Endothelial cell of umbilical vein (primary cell): ENCODE measurements at regions not wholly inside any gene's neighbourhood (a gene's known extent, or its start where the extent isn't known, plus 50 kb on each side); places are given as distances from the start of the nearest gene placed in this dataset.

Source experiments
- BruUV-seq: library from RNA; stranded (reverse); fragments of 400-500 nt; replicated peaks from 2 replicates; lab custom pipeline; 2021; lab: Mats Ljungman, UMichigan
- CTCF ChIA-PET: fragments of 300-600, 350-600 bp; sonication (Branson Sonifier 250); formaldehyde crosslinking; loops from one replicate; lab custom pipeline; 2021; ENCODE audit warnings: antibody characterized with exemption, inconsistent platforms; lab: Charles Lee
- POLR2A ChIA-PET: fragments of 300-600, 350-600 bp; sonication (Branson Sonifier 250); formaldehyde crosslinking; loops from one replicate; lab custom pipeline; 2021; ENCODE audit warnings: antibody characterized with exemption, inconsistent platforms; lab: Charles Lee
- DNase-seq: peaks from one replicate; pipeline ENCODE4 v3.0.0-alpha.2; 2011; ENCODE audit warnings: low read depth, low spot score
- FAIRE-seq: peaks from 2 replicates; lab custom pipeline; 2011; peaks lifted over from hg19 to GRCh38; lab: Jason Lieb, UNC
- H2AFZ ChIP-seq: 2 replicates; pipeline ENCODE4 v1.6.0; 2012; ENCODE audit warnings: low read depth, low read length, control low read depth, inconsistent platforms
- H3K27ac ChIP-seq: 2 replicates; pipeline ENCODE4 v1.5.1; 2011; ENCODE audit warnings: low read depth, mild to moderate bottlenecking, control low read depth, low read length, moderate library complexity; ENCODE audit not compliant: insufficient read depth
- H3K27me3 ChIP-seq, 2 experiments: 2 replicates each; pipeline versions ENCODE4 v1.6.0 to v1.6.1; 2011; ENCODE audit warnings: low read length in 2 of 2, mixed read lengths in 1 of 2; ENCODE audit not compliant: control insufficient read depth in 2 of 2, insufficient read depth in 2 of 2
- H3K36me3 ChIP-seq, 2 experiments: 2 replicates in 1 of 2; 3 replicates in 1 of 2; pipeline ENCODE4 v1.5.1; 2011; ENCODE audit warnings: low read length in 2 of 2, mild to moderate bottlenecking in 1 of 2, moderate library complexity in 1 of 2; ENCODE audit not compliant: control insufficient read depth in 2 of 2, insufficient read depth in 2 of 2; ENCODE audit errors: extremely low read depth in 1 of 2
- H3K4me1 ChIP-seq: 3 replicates; pipeline ENCODE4 v1.5.1; 2011; ENCODE audit warnings: mild to moderate bottlenecking, low read length; ENCODE audit not compliant: control insufficient read depth, insufficient read depth; ENCODE audit errors: extremely low read depth
- H3K4me2 ChIP-seq: 2 replicates; pipeline ENCODE4 v1.6.1; 2011; ENCODE audit warnings: low read length, control low read depth, mixed read lengths; ENCODE audit not compliant: insufficient read depth
- H3K4me3 ChIP-seq, 3 experiments: fragments of 200-600 bp in 1 of 3; sonication (generic), shearing (Covaris generic) in 1 of 3; replicated peaks in 1 of 3; 2 replicates each; pipeline ENCODE4 v1.5.1; 2011 to 2016; ENCODE audit warnings: control low read depth in 3 of 3, low read length in 3 of 3, mild to moderate bottlenecking in 2 of 3, inconsistent platforms in 1 of 3, low read depth in 1 of 3, moderate library complexity in 1 of 3; ENCODE audit not compliant: insufficient read depth in 1 of 3
- H3K79me2 ChIP-seq: 2 replicates; pipeline ENCODE4 v1.6.0; 2012; ENCODE audit warnings: low read length, inconsistent platforms; ENCODE audit not compliant: control insufficient read depth, insufficient read depth
- H3K9ac ChIP-seq: replicated peaks from 2 replicates; pipeline ENCODE3; 2011; ENCODE audit warnings: low read length, control low read depth; ENCODE audit not compliant: insufficient read depth; ENCODE audit errors: extremely low read depth
- H3K9me1 ChIP-seq: replicated peaks from 3 replicates; pipeline ENCODE4 v1.6.0; 2011; ENCODE audit warnings: mild to moderate bottlenecking, low read length; ENCODE audit not compliant: control insufficient read depth, insufficient read depth; ENCODE audit errors: extremely low read depth
- H3K9me3 ChIP-seq: replicated peaks from 2 replicates; pipeline ENCODE4 v1.5.1; 2012; ENCODE audit warnings: low read length, inconsistent platforms; ENCODE audit not compliant: control insufficient read depth, insufficient read depth
- H4K20me1 ChIP-seq: replicated peaks from 2 replicates; pipeline ENCODE3; 2011; ENCODE audit warnings: mild to moderate bottlenecking, low read length; ENCODE audit not compliant: control insufficient read depth, insufficient read depth; ENCODE audit errors: extremely low read depth
- EZH2 ChIP-seq: IDR thresholded peaks from 2 replicates; pipeline ENCODE4 v1.6.1; 2012; ENCODE audit warnings: borderline replicate concordance, low read depth, mild to moderate bottlenecking, moderate library complexity, low read length, inconsistent platforms; ENCODE audit not compliant: severe bottlenecking
- FOS ChIP-seq: IDR thresholded peaks from 2 replicates; pipeline ENCODE4 v1.6.1; 2011; ENCODE audit warnings: mild to moderate bottlenecking, low read length, moderate library complexity, borderline replicate concordance; ENCODE audit not compliant: insufficient read depth
- GATA2 ChIP-seq: IDR thresholded peaks from 2 replicates; pipeline ENCODE4 v1.7.0; 2011; ENCODE audit warnings: low read depth, mild to moderate bottlenecking, moderate library complexity, mixed read lengths, low read length; ENCODE audit not compliant: insufficient read length, insufficient read depth
- JUN ChIP-seq: IDR thresholded peaks from 2 replicates; pipeline ENCODE4 v1.6.1; 2011; ENCODE audit warnings: borderline replicate concordance, low read depth; ENCODE audit not compliant: insufficient read length, insufficient read depth
- MAX ChIP-seq: IDR thresholded peaks from 2 replicates; pipeline ENCODE4 v1.6.1; 2011; ENCODE audit not compliant: insufficient read depth, insufficient read length
- MYC ChIP-seq: IDR thresholded peaks from one replicate; pipeline ENCODE4 v1.6.1; 2011; ENCODE audit warnings: mild to moderate bottlenecking, low read depth, low read length
- POLR2A ChIP-seq: IDR thresholded peaks from 2 replicates; pipeline ENCODE4 v1.6.1; 2012; ENCODE audit warnings: low read depth, mild to moderate bottlenecking, control low read depth, low read length
- POLR2AphosphoS5 ChIP-seq: IDR thresholded peaks from 2 replicates; pipeline ENCODE4 v1.6.1; 2012; ENCODE audit warnings: low read depth, mild to moderate bottlenecking, control low read depth, low read length, moderate library complexity; ENCODE audit not compliant: insufficient read depth
- dilution Hi-C: fragments of 300-500 bp; cut with MboI; formaldehyde crosslinking; loops from one replicate; pipeline ENCODE4 v1.15.0; 2019; ENCODE audit warnings: low sequenced_read_pairs; ENCODE audit not compliant: extremely low pct_ligation_motif_present
- intact Hi-C: fragments of 100-400 bp; cut with micrococcal nuclease; formaldehyde crosslinking; loops from one replicate; pipeline ENCODE4 v1.10.0; 2022
- TF ChIP-seq, protein P1 (sequence below), 2 donors: IDR thresholded peaks; 1 replicate in 1 of 2; 2 replicates in 1 of 2; pipeline ENCODE4 v1.5.1; 2011; ENCODE audit warnings: low read length in 2 of 2, mild to moderate bottlenecking in 2 of 2, moderate library complexity in 2 of 2, control low read depth in 1 of 2, inconsistent platforms in 1 of 2, low read depth in 1 of 2; ENCODE audit not compliant: insufficient read depth in 1 of 2; ENCODE audit errors: extremely low read depth in 1 of 2

- dilution Hi-C loops = no loop called here
- Histone ChIP-seq H3K4me3 (no peak overlapping the region), H4K20me1 (no peaks in the 10 kb centered on the region), H3K9me1 (no peaks in the 10 kb centered on the region), H3K9ac (no peak overlapping the region), H3K27ac (no peak overlapping the region), H3K4me1 (peaks cover 5% of the 10 kb centered on the region), H3K79me2 (no peaks in the 10 kb centered on the region), H3K9me3 (no peaks in the 10 kb centered on the region), H3K4me2 (no peak overlapping the region), H3K27me3 (no peaks in the 10 kb centered on the region), H3K36me3 (no peaks in the 10 kb centered on the region), H2AFZ (no peak overlapping the region)
- ChIA-PET CTCF (no interaction called here), POLR2A (no interaction called here)
- intact Hi-C loops = no loop called here
- FAIRE-seq (no peak), DNase-seq (no peak)
- TF ChIP-seq JUN = no peak
- TF ChIP-seq MYC = no peak
- no peak for TF ChIP-seq EZH2
- no peak for TF ChIP-seq POLR2AphosphoS5
- no peak for TF ChIP-seq MAX
- no peak for TF ChIP-seq FOS
- TF ChIP-seq, protein P1, sequence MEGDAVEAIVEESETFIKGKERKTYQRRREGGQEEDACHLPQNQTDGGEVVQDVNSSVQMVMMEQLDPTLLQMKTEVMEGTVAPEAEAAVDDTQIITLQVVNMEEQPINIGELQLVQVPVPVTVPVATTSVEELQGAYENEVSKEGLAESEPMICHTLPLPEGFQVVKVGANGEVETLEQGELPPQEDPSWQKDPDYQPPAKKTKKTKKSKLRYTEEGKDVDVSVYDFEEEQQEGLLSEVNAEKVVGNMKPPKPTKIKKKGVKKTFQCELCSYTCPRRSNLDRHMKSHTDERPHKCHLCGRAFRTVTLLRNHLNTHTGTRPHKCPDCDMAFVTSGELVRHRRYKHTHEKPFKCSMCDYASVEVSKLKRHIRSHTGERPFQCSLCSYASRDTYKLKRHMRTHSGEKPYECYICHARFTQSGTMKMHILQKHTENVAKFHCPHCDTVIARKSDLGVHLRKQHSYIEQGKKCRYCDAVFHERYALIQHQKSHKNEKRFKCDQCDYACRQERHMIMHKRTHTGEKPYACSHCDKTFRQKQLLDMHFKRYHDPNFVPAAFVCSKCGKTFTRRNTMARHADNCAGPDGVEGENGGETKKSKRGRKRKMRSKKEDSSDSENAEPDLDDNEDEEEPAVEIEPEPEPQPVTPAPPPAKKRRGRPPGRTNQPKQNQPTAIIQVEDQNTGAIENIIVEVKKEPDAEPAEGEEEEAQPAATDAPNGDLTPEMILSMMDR (IDR thresholded peaks at IDR 0.05; ENCODE audit: extremely low read depth in 1 of 2, insufficient read depth in 1 of 2, low read depth in 1 of 2, low read length in 2 of 2) = no peak
- no peak for TF ChIP-seq POLR2A
- TF ChIP-seq GATA2 = no peak
- no TSS peak for BruUV-seq
These were observed 482.4 kb upstream of the SEMA3D start for GRCh38 chr7:85669225-85669624.
